Endothelial cell of umbilical vein (primary cell): ENCODE measurements at regions not wholly inside any gene's neighbourhood (a gene's known extent, or its start where the extent isn't known, plus 50 kb on each side); places are given as distances from the start of the nearest gene placed in this dataset.

Experiments used
- CTCF ChIP-seq, 2 donors: IDR thresholded peaks; 1 replicate in 1 of 2; 2 replicates in 1 of 2; pipeline ENCODE4 v1.5.1; 2011; ENCODE audit warnings: low read length in 2 of 2, mild to moderate bottlenecking in 2 of 2, moderate library complexity in 2 of 2, control low read depth in 1 of 2, inconsistent platforms in 1 of 2, low read depth in 1 of 2; ENCODE audit not compliant: insufficient read depth in 1 of 2; ENCODE audit errors: extremely low read depth in 1 of 2
- EZH2 ChIP-seq: IDR thresholded peaks from 2 replicates; pipeline ENCODE4 v1.6.1; 2012; ENCODE audit warnings: borderline replicate concordance, low read depth, mild to moderate bottlenecking, moderate library complexity, low read length, inconsistent platforms; ENCODE audit not compliant: severe bottlenecking
- GATA2 ChIP-seq: IDR thresholded peaks from 2 replicates; pipeline ENCODE4 v1.7.0; 2011; ENCODE audit warnings: low read depth, mild to moderate bottlenecking, moderate library complexity, mixed read lengths, low read length; ENCODE audit not compliant: insufficient read length, insufficient read depth
- JUN ChIP-seq: IDR thresholded peaks from 2 replicates; pipeline ENCODE4 v1.6.1; 2011; ENCODE audit warnings: borderline replicate concordance, low read depth; ENCODE audit not compliant: insufficient read length, insufficient read depth
- MAX ChIP-seq: IDR thresholded peaks from 2 replicates; pipeline ENCODE4 v1.6.1; 2011; ENCODE audit not compliant: insufficient read depth, insufficient read length
- POLR2A ChIP-seq: IDR thresholded peaks from 2 replicates; pipeline ENCODE4 v1.6.1; 2012; ENCODE audit warnings: low read depth, mild to moderate bottlenecking, control low read depth, low read length
- POLR2AphosphoS5 ChIP-seq: IDR thresholded peaks from 2 replicates; pipeline ENCODE4 v1.6.1; 2012; ENCODE audit warnings: low read depth, mild to moderate bottlenecking, control low read depth, low read length, moderate library complexity; ENCODE audit not compliant: insufficient read depth

DNA sequence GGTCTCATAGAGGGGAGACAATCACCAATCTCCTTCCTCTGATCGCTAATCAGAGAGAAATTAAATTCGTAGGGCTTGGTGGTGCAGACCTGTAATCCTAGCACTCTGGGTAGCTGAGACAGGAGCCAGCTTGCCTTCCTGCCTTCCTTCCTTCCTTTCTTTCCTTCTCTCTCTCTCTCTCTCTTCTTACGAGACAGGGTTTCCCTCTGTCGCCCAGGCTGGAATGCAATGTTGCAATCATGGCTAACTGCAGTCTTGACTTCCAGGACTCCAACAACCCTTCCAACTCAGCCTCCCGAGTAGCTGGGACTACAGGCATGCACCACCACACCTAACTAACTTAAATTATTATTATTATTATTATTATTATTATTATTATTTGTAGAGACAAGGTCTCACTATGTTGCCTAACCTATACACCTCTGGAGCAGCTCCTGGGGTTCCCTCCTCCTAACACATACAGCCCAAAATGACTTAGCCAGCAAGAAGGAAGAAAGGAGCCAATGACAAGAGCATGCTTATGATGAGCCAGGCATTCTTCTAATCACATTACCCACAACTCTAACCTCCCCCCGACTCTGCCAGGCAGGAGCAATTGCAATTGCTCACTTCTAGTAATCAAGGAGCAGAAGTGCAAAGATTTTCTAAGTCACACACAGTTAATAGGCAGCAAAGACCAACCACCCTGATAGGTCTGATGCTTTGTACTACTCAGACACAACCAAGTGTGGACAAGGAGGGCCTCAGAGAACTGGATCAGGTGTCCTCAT is 105.4 kb upstream of the F3 start:
- no peak for TF ChIP-seq POLR2A
- TF ChIP-seq CTCF (IDR thresholded peaks at IDR 0.05; ENCODE audit: extremely low read depth in 1 of 2, insufficient read depth in 1 of 2, low read depth in 1 of 2, low read length in 2 of 2) = no peak
- TF ChIP-seq POLR2AphosphoS5 = no peak
- no peak for TF ChIP-seq MAX
- TF ChIP-seq EZH2 = no peak
- no peak for TF ChIP-seq JUN
- no peak for TF ChIP-seq GATA2
